ENCODE measurements at regions not wholly inside any gene's neighbourhood (a gene's known extent, or its start where the extent isn't known, plus 50 kb on each side); places are given as distances from the start of the nearest gene placed in this dataset.

DNA sequence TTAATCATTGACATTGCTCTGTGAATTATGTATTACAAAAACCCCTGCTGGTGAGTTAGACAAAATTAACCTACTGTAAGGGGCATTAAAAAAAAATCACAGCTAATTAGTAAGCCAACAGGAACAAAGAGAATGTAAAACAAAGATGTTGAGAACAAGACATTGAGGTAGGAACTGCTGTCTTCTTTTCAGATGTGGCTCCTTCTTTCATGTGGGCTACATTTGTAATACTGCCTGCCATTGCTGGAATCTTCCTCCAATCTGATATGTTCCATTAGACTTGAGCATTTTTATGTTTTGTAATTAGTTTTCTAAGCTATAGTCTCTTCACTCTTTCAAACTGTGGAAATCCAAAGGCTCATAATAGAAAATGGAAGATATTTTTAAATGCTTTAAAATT, 353.0 kb downstream of the ADGRL2 start:
- no peak overlapping the region for H3K27ac Mint-ChIP-seq
- H3K9me3 ChIP-seq (ENCODE audit: control insufficient read depth in 1 of 2, insufficient read depth in 1 of 2, low read length in 2 of 2): peaks cover 0 to 8% of the 10 kb centered on the region in 2 experiments
- H3K27me3 Mint-ChIP-seq: no peaks in the 10 kb centered on the region
- H3K9me3 Mint-ChIP-seq: no peaks in the 10 kb centered on the region
- H3K36me3 ChIP-seq (ENCODE audit: insufficient read depth, low read length): no peaks in the 10 kb centered on the region
- no peaks in the 10 kb centered on the region for H3K4me1 Mint-ChIP-seq (ENCODE audit: low read depth)
- no peak for DNase-seq
- no peaks in the 10 kb centered on the region for H3K36me3 Mint-ChIP-seq (ENCODE audit: low read depth)
- H3K4me3 ChIP-seq (ENCODE audit: low read length): no peak overlapping the region
- ChIA-PET CTCF (no interaction called here), POLR2A (no interaction called here)
- H3K27me3 ChIP-seq (ENCODE audit: control insufficient read depth in 1 of 2, insufficient read depth in 2 of 2, low read length in 2 of 2): no peaks in the 10 kb centered on the region
- H3K27ac ChIP-seq (ENCODE audit: low read depth in 1 of 2, low read length in 2 of 2): no peak overlapping the region
- TF ChIP-seq, protein P1, sequence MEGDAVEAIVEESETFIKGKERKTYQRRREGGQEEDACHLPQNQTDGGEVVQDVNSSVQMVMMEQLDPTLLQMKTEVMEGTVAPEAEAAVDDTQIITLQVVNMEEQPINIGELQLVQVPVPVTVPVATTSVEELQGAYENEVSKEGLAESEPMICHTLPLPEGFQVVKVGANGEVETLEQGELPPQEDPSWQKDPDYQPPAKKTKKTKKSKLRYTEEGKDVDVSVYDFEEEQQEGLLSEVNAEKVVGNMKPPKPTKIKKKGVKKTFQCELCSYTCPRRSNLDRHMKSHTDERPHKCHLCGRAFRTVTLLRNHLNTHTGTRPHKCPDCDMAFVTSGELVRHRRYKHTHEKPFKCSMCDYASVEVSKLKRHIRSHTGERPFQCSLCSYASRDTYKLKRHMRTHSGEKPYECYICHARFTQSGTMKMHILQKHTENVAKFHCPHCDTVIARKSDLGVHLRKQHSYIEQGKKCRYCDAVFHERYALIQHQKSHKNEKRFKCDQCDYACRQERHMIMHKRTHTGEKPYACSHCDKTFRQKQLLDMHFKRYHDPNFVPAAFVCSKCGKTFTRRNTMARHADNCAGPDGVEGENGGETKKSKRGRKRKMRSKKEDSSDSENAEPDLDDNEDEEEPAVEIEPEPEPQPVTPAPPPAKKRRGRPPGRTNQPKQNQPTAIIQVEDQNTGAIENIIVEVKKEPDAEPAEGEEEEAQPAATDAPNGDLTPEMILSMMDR (IDR thresholded peaks at IDR 0.05): no peak
- intact Hi-C loops (cut with DNase I, micrococcal nuclease): no loop called here
- H3K4me1 ChIP-seq (ENCODE audit: insufficient read depth, low read length): no peaks in the 10 kb centered on the region
- no peak overlapping the region for H3K4me3 Mint-ChIP-seq
- ATAC-seq (ENCODE audit: poor library complexity): no peak

DNA sequence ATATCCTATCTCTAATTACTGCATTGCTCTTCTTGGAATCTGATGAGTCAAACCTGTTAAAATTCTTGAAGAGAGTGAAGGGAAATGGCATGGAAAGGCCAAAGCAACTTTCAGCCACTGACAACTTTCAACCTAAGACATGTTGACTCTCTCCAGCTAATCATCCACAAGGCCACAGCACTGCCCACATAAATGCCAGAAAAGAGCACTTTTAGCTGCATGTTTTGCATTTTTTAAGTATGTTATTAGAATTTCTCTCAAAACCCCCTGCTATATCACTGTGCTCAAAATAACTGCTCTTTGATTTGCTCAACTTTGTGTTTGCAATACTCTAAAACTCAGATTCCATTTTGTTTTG, 352.5 kb downstream of the ADGRL2 start:
- Histone ChIP-seq H3K27ac (ENCODE audit: low read depth in 1 of 2, low read length in 2 of 2) (no peak overlapping the region), H3K36me3 (ENCODE audit: insufficient read depth, low read length) (no peaks in the 10 kb centered on the region), H3K4me1 (ENCODE audit: insufficient read depth, low read length) (no peaks in the 10 kb centered on the region), H3K27me3 (ENCODE audit: control insufficient read depth in 1 of 2, insufficient read depth in 2 of 2, low read length in 2 of 2) (no peaks in the 10 kb centered on the region), H3K9me3 (ENCODE audit: control insufficient read depth in 1 of 2, insufficient read depth in 1 of 2, low read length in 2 of 2) (peaks cover 0 to 8% of the 10 kb centered on the region in 2 experiments), H3K4me3 (ENCODE audit: low read length) (no peak overlapping the region)
- ChIA-PET POLR2A (no interaction called here), CTCF (no interaction called here)
- Mint-ChIP-seq H3K9me3 (no peaks in the 10 kb centered on the region), H3K36me3 (ENCODE audit: low read depth) (no peaks in the 10 kb centered on the region), H3K4me1 (ENCODE audit: low read depth) (no peaks in the 10 kb centered on the region), H3K27ac (no peak overlapping the region), H3K27me3 (no peaks in the 10 kb centered on the region), H3K4me3 (no peak overlapping the region)
- ATAC-seq (ENCODE audit: poor library complexity) (no peak), DNase-seq (no peak)
- intact Hi-C loops (cut with DNase I, micrococcal nuclease): no loop called here
- TF ChIP-seq, protein P1 (IDR thresholded peaks at IDR 0.05): no peak

DNA sequence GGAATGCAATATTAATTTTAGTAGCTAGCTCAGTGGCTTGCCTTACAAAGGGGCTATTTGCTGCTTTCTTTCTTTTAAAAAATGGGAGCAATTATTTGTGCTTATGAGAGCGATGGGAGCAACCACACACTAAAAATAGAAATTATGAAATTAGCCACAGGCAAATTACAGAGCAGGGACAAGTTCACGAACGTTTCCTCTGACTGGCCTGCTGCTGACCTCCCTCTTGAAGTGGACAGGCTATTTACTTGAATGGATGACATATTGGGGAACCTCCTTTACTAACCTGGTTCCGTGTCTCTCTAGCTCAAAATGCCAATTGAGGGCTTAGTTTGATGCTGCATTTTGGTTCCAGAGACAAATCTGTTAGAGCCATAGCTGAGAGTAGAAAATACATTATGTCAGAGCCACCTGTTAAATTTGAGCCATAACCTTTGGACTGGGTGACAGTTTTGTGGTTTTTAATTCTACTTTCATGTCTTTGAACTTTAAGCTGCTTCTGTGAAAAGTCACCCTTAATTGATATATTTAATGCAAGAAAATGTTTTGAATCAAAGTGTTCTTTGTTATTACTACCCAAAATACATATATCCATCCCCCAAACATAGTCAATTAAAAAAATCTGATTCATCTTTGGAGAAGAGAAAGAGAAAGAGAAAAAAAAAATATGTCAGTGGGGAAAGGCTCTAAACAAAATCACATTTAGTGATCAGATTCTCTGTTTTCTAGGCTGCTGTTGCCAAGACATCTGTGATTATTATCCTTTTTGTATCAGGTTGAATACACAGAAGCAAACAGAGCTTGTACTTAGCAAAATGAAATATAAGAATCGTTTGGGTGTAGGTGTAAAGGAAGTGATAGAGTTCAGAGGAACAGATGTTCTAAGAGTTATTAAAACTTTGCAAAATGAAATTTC, 351.9 kb downstream of the ADGRL2 start:
- TF ChIP-seq, protein P1 (IDR thresholded peaks at IDR 0.05): no peak
- Mint-ChIP-seq H3K4me1 (ENCODE audit: low read depth) (no peaks in the 10 kb centered on the region), H3K36me3 (ENCODE audit: low read depth) (no peaks in the 10 kb centered on the region), H3K9me3 (no peaks in the 10 kb centered on the region), H3K27me3 (no peaks in the 10 kb centered on the region), H3K27ac (no peak overlapping the region), H3K4me3 (no peak overlapping the region)
- CTCF ChIA-PET: no interaction called here
- intact Hi-C loops (cut with DNase I, micrococcal nuclease): no loop called here
- POLR2A ChIA-PET: no interaction called here
- ATAC-seq (ENCODE audit: poor library complexity): no peak
- Histone ChIP-seq H3K4me3 (ENCODE audit: low read length) (no peak overlapping the region), H3K27ac (ENCODE audit: low read depth in 1 of 2, low read length in 2 of 2) (no peak overlapping the region), H3K9me3 (ENCODE audit: control insufficient read depth in 1 of 2, insufficient read depth in 1 of 2, low read length in 2 of 2) (peaks cover 0 to 8% of the 10 kb centered on the region in 2 experiments), H3K36me3 (ENCODE audit: insufficient read depth, low read length) (no peaks in the 10 kb centered on the region), H3K27me3 (ENCODE audit: control insufficient read depth in 1 of 2, insufficient read depth in 2 of 2, low read length in 2 of 2) (no peaks in the 10 kb centered on the region), H3K4me1 (ENCODE audit: insufficient read depth, low read length) (no peaks in the 10 kb centered on the region)
- DNase-seq: no peak
